DMS153 (cell line): ENCODE measurements at regions not wholly inside any gene's neighbourhood (a gene's known extent, or its start where the extent isn't known, plus 50 kb on each side); places are given as distances from the start of the nearest gene placed in this dataset.

Source experiments
- DNase-seq: peaks from one replicate; lab custom pipeline; 2025; lab: John Stamatoyannopoulos, UW

GRCh38 chr6:105763866-105764265, 322.3 kb upstream of the PRDM1 start:
- no peak for DNase-seq

DNA sequence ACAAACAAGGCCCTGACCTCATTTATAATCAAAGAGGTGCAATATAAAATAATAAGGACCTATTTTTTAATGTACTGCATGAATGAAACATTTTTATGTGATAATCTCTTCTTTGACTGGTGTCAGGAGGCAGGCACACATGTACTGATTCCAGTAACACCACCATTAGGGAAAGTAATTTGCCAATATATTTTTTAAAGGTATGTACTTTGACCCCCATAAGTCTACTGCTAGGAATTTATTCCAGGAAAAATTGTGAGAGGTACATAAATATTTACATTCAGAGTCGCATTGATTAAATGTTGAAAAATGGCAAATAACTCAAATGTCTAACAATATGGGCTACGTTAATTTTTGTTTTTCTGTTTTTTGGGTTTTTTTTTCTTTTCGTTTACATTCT, 325.4 kb upstream of the PRDM1 start:
- no peak for DNase-seq

- no peak for DNase-seq
These were observed 326.2 kb upstream of the PRDM1 start for GRCh38 chr6:105759946-105760345.

- no peak for DNase-seq
These were observed 327.1 kb upstream of the PRDM1 start for GRCh38 chr6:105759015-105759414.

GRCh38 chr6:105757512-105758200, 328.5 kb upstream of the PRDM1 start:
- DNase-seq = peak; percentile 66

- DNase-seq = no peak
These were observed 330.3 kb upstream of the PRDM1 start for GRCh38 chr6:105755885-105756284.

DNA sequence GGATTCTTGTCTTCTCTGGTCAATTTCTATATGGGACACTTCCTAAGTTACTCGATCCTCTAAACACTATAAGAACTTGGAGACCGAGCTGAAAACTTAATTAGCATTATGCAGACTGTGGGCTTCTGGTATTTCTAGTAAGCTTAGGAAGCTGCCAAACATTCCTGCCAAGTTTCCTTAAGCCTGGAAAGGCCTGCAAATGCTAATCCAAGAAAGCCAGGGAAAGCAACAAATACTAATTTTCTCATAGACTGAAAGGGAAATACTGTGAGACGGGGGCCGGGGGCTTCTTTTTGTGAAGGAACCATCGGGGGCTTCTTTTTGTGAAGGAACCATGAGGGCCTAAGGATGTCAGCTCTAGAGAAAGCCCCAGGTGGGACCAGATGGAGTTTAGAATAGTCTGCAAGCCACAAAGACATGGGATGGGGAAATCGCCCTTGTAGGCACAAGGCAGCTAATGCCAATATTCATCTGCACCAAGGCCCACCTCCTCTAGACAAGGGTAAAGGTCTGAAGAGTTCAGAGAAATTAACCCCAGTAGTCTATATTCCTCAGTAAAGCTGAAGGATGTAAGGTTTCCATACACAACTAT, 332.4 kb upstream of the PRDM1 start:
- DNase-seq = no peak

DNA sequence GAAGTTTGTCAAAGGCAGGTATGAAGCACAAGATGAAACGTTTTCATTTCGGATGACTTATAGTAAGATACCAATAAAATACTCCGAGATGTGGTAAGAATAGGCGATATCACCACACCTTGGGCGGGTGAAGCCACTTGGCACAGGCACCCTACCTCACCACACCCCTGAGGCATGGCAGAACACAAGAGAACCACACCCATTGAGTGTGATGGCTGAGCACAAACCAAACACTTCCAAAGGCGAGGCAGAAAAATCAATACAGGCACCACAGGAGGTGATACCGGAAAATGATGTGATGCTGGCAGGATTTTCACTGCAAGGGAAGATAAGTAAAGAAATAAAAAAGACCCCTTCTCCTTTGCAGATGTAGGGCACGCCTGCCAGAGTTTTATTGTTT, 332.9 kb upstream of the PRDM1 start:
- DNase-seq = peak; percentile 85

DNA sequence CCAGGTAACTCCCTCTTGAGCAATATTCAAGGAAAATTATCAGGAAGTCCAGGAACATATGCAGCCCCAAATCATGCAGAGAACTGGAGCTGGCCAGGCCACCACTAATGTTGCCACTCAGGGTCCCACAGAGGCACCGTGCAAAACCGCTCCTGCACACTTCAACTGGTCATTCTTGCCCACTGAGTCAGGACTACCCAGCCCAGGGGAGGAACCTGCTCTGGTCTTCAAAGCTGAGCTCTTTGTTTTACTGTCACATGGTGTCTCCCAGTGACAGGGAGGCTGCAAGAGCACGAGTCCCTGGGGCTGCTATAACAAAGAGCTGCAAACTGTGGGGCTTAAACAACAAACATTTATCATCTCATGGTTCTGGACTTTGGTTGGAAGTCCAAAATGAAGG, 336.0 kb upstream of the PRDM1 start:
- no peak for DNase-seq

DNA sequence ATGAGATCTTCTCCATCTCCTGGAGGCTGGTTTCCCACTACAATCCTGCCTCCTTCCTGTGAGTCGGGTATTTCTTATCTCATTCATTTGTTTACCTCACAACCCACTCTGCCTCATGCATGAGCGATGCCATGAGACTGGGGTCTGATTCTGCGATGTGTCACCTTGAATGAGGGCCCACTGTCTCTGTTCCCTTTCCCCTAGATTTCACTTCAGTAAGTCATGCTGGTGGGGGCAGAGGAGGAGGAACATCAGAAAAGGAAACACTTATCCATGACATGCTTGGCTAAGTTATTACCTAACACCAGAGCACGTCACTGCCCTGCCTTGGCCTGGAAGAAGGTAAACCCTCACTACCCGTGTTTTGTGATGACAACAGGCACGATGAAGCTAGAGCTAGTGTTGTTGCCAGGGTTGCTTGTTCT, 337.4 kb upstream of the PRDM1 start:
- DNase-seq = peak; percentile 34

DNA sequence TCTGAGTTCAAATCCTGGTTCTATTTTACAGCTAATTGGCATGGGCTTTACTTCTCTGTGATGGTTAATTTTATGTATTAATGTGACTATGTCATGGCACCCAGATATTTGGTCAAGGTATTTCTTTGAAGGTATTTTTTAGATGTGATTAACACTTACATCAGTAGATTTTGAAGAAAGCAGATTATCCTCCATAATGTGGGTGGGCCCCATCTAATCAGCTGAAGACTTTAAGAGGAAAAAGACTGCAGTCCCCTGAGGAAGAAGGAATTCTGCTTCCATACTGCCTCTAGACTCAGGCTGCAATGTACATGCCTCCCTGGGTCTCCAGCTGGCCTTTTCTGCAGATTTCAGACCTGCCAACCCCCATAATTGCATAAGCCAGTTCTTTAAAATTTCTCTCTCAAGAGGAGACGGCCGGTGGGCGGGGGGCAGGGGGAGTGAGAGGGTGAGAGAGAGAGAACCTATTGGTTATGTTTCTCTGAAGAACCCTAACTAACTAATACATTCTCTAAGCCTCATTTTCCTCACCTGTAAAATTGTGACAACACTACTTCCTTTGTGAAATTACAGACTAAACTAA, 338.2 kb upstream of the PRDM1 start:
- DNase-seq = no peak

GRCh38 chr6:105746509-105746908, 339.6 kb upstream of the PRDM1 start:
- no peak for DNase-seq

DNA sequence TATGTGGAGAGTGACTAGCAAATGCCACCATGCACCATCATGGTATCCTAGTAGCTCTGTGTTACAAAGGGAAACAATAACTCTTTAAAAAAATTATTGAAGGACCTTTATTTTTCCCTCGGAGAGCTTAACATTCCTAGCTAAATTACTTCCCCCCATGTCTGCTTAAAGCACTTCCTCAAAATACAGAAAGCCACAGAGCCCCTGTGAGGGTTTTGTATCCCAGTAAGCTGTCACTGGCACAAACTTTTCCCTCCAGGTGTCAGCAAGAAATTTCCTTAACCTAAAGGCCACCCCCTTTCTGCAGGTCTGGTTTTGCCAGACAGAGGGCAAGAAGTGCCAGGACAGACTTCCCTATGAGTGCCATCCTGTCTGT, 340.0 kb upstream of the PRDM1 start:
- DNase-seq = no peak

DNA sequence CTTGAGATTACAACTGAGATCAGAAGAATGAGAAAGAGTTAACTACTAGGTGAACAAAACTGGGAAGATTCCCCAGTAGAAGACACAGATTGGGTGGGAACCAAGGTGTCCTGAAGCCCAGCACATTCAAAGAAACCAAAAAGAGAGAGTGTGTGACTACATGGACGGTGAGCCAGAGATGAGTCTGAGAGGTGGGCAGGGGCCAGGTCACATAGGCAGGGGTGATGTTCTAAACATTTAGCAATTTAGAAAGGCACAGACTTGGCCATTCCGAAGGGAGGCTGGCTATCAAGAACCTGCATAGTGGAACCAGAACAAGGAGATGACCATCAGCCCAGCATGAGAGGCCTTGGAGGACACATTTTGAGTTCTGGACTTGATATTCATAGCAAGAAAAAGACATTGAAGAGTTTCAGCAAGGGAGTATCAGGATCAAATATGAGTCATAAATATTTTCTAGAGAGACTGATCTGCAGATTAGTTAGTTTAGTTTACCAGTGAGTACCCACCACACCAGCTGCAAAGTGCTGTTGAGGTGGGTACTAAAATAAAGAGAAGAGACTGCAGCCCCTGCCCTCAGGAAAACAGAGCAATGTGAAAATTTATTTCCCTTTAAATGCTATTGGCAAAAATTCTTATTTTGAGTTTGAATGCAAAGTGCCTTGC, 340.5 kb upstream of the PRDM1 start:
- DNase-seq = no peak

GRCh38 chr6:105744815-105745214, 341.3 kb upstream of the PRDM1 start:
- no peak for DNase-seq

DNA sequence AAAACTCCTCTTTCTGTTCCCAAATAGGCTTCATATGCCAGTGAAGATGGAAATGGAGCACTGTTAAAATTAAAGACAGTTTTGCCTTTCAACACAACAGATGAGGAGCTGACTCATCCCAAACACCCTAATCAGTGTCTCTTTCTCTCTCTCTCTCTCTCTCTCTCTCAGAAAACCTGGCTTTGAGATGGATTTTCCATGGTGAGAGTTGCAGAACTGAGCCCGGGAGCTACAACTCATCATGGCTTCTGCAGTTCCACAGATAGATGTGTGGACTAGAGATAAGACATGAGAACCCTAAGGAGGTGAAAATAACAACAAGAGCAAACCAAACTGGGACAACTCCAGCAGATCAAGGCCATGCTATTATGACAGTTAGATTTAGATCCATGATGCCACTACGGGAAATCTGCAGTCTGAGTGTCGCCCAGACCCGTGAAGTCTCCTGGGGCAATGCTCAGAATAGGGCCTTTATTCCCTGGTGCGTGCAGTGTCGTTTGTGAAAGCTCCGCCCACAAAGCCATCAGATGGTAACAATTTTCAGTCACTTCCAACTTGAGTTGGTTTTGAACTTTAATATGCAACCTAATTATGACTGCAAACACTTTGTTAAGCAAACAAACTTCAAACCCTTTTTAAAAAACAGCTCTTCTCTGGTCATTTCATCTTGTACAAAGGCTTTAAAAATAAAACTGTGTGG, 338.2 kb upstream of the PREP start:
- DNase-seq = no peak

- no peak for DNase-seq
These were observed 336.9 kb upstream of the PREP start for GRCh38 chr6:105739764-105740163.

- DNase-seq = no peak
These were observed 330.8 kb upstream of the PREP start for GRCh38 chr6:105733556-105734162.

- DNase-seq = no peak
These were observed 326.1 kb upstream of the PREP start for GRCh38 chr6:105728995-105729394.

DNA sequence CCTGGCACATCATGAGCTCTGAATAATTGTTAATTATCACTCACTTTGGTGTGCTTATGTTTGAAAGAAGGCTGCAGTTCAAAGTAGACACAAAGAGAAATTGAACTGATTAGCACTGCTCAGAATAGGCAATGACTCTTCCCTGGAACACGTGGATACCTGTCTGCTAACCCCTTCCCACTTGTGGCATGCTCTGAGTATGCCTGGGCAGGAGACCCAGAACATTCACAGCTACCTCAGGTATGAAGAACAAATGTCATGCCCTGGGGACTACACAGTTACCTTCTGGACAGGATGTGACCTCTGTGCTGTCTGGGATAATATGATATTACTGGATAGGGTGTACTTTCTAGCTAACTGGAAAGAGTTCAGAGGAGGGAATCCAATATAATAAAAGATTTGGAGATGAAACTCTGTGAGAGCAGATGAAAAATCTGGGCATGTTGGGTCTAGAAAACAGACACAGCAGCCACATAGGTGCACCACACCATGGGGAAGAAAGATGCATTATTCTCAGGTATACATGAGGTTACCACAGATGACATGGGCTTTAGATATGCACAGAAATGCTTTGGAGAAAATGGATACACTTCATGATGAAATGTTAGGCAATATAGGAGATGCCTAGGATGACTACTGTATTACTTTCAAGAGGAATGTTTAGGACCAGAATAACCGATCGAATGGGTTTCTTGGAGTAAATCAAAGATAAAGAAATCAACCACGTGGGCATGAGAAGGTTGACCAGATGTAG, 324.2 kb upstream of the PREP start:
- DNase-seq = no peak

- no peak for DNase-seq
These were observed 312.0 kb upstream of the PREP start for GRCh38 chr6:105714846-105715245.
